Peyer's patch (tissue), 4 donors: ENCODE measurements at regions not wholly inside any gene's neighbourhood (a gene's known extent, or its start where the extent isn't known, plus 50 kb on each side); places are given as distances from the start of the nearest gene placed in this dataset.

Experiments
- POLR2A ChIP-seq, 2 donors: fragments of 450-650 bp; IDR thresholded peaks; one replicate each; pipeline ENCODE4 v1.5.1; 2017; ENCODE audit warnings: antibody characterized with exemption in 2 of 2, mild to moderate bottlenecking in 2 of 2, moderate library complexity in 2 of 2
- TF ChIP-seq, protein P1 (sequence below), 6 experiments: fragments of 450-650 bp in 4 of 6; fragments of 200-600 bp in 2 of 6; sonication (generic) in 1 of 6; IDR thresholded peaks; one replicate each; pipeline ENCODE4 v1.5.1; 2017 to 2019; ENCODE audit warnings: antibody characterized with exemption in 6 of 6, mild to moderate bottlenecking in 3 of 6, moderate library complexity in 1 of 6

DNA sequence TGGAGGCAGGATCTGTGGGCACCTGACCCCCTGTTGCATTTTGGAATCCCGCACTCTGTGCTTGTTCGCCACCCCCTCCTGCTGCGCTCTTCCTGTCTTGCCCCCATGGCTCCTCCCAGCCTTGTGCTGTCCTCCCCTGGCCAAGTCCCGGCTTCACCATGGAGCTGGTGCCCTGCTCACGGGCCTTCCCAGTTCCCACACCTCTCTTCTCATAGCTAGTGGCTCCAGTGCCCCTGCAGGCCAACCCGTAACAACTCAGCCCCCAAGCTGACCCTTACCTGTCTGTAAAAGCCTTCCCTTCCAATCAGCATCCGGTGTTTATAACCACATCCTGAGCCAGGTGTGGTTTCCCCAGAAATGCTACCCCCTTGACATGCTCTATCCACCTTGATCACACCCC lies 407.7 kb upstream of the C2CD4B start:
- TF ChIP-seq, protein P1, sequence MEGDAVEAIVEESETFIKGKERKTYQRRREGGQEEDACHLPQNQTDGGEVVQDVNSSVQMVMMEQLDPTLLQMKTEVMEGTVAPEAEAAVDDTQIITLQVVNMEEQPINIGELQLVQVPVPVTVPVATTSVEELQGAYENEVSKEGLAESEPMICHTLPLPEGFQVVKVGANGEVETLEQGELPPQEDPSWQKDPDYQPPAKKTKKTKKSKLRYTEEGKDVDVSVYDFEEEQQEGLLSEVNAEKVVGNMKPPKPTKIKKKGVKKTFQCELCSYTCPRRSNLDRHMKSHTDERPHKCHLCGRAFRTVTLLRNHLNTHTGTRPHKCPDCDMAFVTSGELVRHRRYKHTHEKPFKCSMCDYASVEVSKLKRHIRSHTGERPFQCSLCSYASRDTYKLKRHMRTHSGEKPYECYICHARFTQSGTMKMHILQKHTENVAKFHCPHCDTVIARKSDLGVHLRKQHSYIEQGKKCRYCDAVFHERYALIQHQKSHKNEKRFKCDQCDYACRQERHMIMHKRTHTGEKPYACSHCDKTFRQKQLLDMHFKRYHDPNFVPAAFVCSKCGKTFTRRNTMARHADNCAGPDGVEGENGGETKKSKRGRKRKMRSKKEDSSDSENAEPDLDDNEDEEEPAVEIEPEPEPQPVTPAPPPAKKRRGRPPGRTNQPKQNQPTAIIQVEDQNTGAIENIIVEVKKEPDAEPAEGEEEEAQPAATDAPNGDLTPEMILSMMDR (IDR thresholded peaks at IDR 0.05), result no peak
- no peak for TF ChIP-seq POLR2A (IDR thresholded peaks at IDR 0.05)
